ENCODE measurements at regions not wholly inside any gene's neighbourhood (a gene's known extent, or its start where the extent isn't known, plus 50 kb on each side); places are given as distances from the start of the nearest gene placed in this dataset.

GRCh38 chr22:46096051-46096450, 54.3 kb upstream of the PPARA start:
- Histone ChIP-seq H3K4me3 (no peak overlapping the region), H3K27ac (peak overlapping the region; percentile 45 to 88), H3K9me3 (no peaks in the 10 kb centered on the region), H3K4me1 (ENCODE audit: insufficient read depth) (peaks cover 52% of the 10 kb centered on the region), H3K27me3 (no peaks in the 10 kb centered on the region), H3K36me3 (no peaks in the 10 kb centered on the region)
- peak in 1 of 5 donors; percentile 44 for DNase-seq
- TF ChIP-seq CTCF (IDR thresholded peaks at IDR 0.05) (no peak), POLR2A (IDR thresholded peaks at IDR 0.05) (no peak)
- WGBS, 3 donors = 59 to 77% (median 61%) methylated on average over 7 to 9 of the region's 9 CpGs
- intact Hi-C loops (cut with DNase I) = no loop called here

DNA sequence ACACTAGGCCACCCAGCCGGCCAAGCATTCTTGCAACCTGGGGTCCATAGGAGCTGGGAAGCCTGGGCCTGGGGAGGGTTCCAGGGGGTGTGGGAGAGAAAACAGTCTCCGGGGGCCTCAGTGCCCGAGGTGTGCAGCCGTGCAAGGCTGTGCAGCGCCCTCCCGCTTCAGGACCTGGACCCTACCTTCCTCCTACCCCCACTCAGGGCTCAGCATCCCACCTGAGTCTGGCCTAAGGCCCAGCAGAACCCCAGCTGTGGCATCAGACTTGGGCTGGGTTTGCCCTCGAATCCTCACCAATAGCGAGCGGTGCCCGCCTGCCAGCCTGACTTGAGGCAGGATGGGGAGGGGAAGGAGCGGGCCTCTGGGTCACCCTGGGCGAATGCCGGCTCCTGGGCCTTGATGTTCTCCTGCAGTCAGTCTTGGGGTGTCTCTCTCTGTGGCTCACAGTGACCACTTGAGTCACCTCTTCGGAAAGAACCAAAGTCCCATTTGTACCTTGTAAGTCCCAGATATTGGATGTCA, 53.6 kb upstream of the PPARA start:
- WGBS, 3 donors = 72 to 84% (median 73%) methylated on average over 13 to 14 of the region's 14 CpGs
- peak overlapping the region; percentile 45 to 88 for H3K27ac ChIP-seq
- no peak for TF ChIP-seq POLR2A (IDR thresholded peaks at IDR 0.05)
- TF ChIP-seq CTCF (IDR thresholded peaks at IDR 0.05) = no peak
- TF ChIP-seq EP300 (IDR thresholded peaks at IDR 0.05) = no peak
- no peak for DNase-seq
- H3K36me3 ChIP-seq = no peaks in the 10 kb centered on the region
- no peak overlapping the region for H3K4me3 ChIP-seq
- H3K9me3 ChIP-seq = no peaks in the 10 kb centered on the region
- peaks cover 47% of the 10 kb centered on the region for H3K4me1 ChIP-seq (ENCODE audit: insufficient read depth)
- intact Hi-C loops (cut with DNase I) = no loop called here
- H3K27me3 ChIP-seq = no peaks in the 10 kb centered on the region

DNA sequence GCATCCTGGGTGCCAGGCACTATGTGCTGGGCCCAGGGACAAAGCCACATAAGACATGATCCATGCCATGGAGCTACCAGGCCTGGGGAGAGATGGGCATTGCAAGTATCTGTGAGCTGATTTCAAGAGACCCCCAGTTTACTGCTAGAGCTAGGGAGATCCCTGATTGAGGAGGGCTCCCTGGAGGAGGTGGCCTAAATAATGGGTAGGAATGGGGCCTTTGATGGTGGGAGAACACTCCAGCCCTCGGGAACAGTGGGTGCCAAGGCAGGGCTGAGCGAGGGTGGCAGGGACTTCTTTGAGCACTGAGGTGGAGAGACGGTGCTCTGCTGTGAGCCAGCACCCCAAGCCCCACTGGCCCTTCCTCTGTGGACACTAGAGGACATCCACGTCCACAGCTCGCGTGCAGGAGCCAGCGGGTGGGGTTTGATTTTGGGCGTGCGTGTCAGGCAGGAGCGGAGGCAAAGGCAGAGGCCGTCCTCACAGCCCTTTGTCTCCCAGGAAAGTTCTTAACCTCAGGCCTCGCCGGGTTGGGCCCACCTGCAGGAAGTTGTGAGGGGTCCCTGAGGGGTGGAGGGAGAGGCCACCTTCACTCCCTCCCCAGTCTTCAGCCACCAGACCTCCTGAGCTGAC, 52.9 kb upstream of the PPARA start:
- no peaks in the 10 kb centered on the region for H3K36me3 ChIP-seq
- H3K27me3 ChIP-seq = no peaks in the 10 kb centered on the region
- H3K4me1 ChIP-seq (ENCODE audit: insufficient read depth) = peaks cover 46% of the 10 kb centered on the region
- no peaks in the 10 kb centered on the region for H3K9me3 ChIP-seq
- H3K4me3 ChIP-seq = no peak overlapping the region
- intact Hi-C loops (cut with DNase I) = no loop called here
- peak overlapping the region; percentile 75 to 88 for H3K27ac ChIP-seq
- no peak for DNase-seq
- no peak for TF ChIP-seq CTCF (IDR thresholded peaks at IDR 0.05)
- TF ChIP-seq POLR2A (IDR thresholded peaks at IDR 0.05) = no peak
- no peak for TF ChIP-seq EP300 (IDR thresholded peaks at IDR 0.05)
- WGBS, 3 donors = 56 to 67% (median 61%) methylated on average over 13 of the region's 13 CpGs

GRCh38 chr22:46098525-46099475, 51.5 kb upstream of the PPARA start:
- 55 to 69% (median 58%) methylated on average over 17 to 31 of the region's 31 CpGs for WGBS, 3 donors
- intact Hi-C loops (cut with DNase I) = no loop called here
- H3K27ac ChIP-seq = peak overlapping the region; percentile 75 to 88
- TF ChIP-seq CTCF (IDR thresholded peaks at IDR 0.05) = no peak
- TF ChIP-seq POLR2A (IDR thresholded peaks at IDR 0.05) = no peak
- no peak for TF ChIP-seq EP300 (IDR thresholded peaks at IDR 0.05)
- no peaks in the 10 kb centered on the region for H3K36me3 ChIP-seq
- no peaks in the 10 kb centered on the region for H3K9me3 ChIP-seq
- no peak overlapping the region for H3K4me3 ChIP-seq
- no peak for DNase-seq
- H3K4me1 ChIP-seq (ENCODE audit: insufficient read depth) = peaks cover 50% of the 10 kb centered on the region
- H3K27me3 ChIP-seq = no peaks in the 10 kb centered on the region

Data from ovary (tissue), 7 donors.